Endothelial cell of umbilical vein (primary cell): ENCODE measurements at regions not wholly inside any gene's neighbourhood (a gene's known extent, or its start where the extent isn't known, plus 50 kb on each side); places are given as distances from the start of the nearest gene placed in this dataset.

Source experiments
- BruUV-seq: library from RNA; stranded (reverse); fragments of 400-500 nt; replicated peaks from 2 replicates; lab custom pipeline; 2021; lab: Mats Ljungman, UMichigan
- CTCF ChIA-PET: fragments of 300-600, 350-600 bp; sonication (Branson Sonifier 250); formaldehyde crosslinking; loops from one replicate; lab custom pipeline; 2021; ENCODE audit warnings: antibody characterized with exemption, inconsistent platforms; lab: Charles Lee
- POLR2A ChIA-PET: fragments of 300-600, 350-600 bp; sonication (Branson Sonifier 250); formaldehyde crosslinking; loops from one replicate; lab custom pipeline; 2021; ENCODE audit warnings: antibody characterized with exemption, inconsistent platforms; lab: Charles Lee
- DNase-seq: peaks from one replicate; pipeline ENCODE4 v3.0.0-alpha.2; 2011; ENCODE audit warnings: low read depth, low spot score
- FAIRE-seq: peaks from 2 replicates; lab custom pipeline; 2011; peaks lifted over from hg19 to GRCh38; lab: Jason Lieb, UNC
- H2AFZ ChIP-seq: 2 replicates; pipeline ENCODE4 v1.6.0; 2012; ENCODE audit warnings: low read depth, low read length, control low read depth, inconsistent platforms
- H3K27ac ChIP-seq: 2 replicates; pipeline ENCODE4 v1.5.1; 2011; ENCODE audit warnings: low read depth, mild to moderate bottlenecking, control low read depth, low read length, moderate library complexity; ENCODE audit not compliant: insufficient read depth
- H3K27me3 ChIP-seq, 2 experiments: 2 replicates each; pipeline versions ENCODE4 v1.6.0 to v1.6.1; 2011; ENCODE audit warnings: low read length in 2 of 2, mixed read lengths in 1 of 2; ENCODE audit not compliant: control insufficient read depth in 2 of 2, insufficient read depth in 2 of 2
- H3K36me3 ChIP-seq, 2 experiments: 2 replicates in 1 of 2; 3 replicates in 1 of 2; pipeline ENCODE4 v1.5.1; 2011; ENCODE audit warnings: low read length in 2 of 2, mild to moderate bottlenecking in 1 of 2, moderate library complexity in 1 of 2; ENCODE audit not compliant: control insufficient read depth in 2 of 2, insufficient read depth in 2 of 2; ENCODE audit errors: extremely low read depth in 1 of 2
- H3K4me1 ChIP-seq: 3 replicates; pipeline ENCODE4 v1.5.1; 2011; ENCODE audit warnings: mild to moderate bottlenecking, low read length; ENCODE audit not compliant: control insufficient read depth, insufficient read depth; ENCODE audit errors: extremely low read depth
- H3K4me2 ChIP-seq: 2 replicates; pipeline ENCODE4 v1.6.1; 2011; ENCODE audit warnings: low read length, control low read depth, mixed read lengths; ENCODE audit not compliant: insufficient read depth
- H3K4me3 ChIP-seq, 3 experiments: fragments of 200-600 bp in 1 of 3; sonication (generic), shearing (Covaris generic) in 1 of 3; replicated peaks in 1 of 3; 2 replicates each; pipeline ENCODE4 v1.5.1; 2011 to 2016; ENCODE audit warnings: control low read depth in 3 of 3, low read length in 3 of 3, mild to moderate bottlenecking in 2 of 3, inconsistent platforms in 1 of 3, low read depth in 1 of 3, moderate library complexity in 1 of 3; ENCODE audit not compliant: insufficient read depth in 1 of 3
- H3K79me2 ChIP-seq: 2 replicates; pipeline ENCODE4 v1.6.0; 2012; ENCODE audit warnings: low read length, inconsistent platforms; ENCODE audit not compliant: control insufficient read depth, insufficient read depth
- H3K9ac ChIP-seq: replicated peaks from 2 replicates; pipeline ENCODE3; 2011; ENCODE audit warnings: low read length, control low read depth; ENCODE audit not compliant: insufficient read depth; ENCODE audit errors: extremely low read depth
- H3K9me1 ChIP-seq: replicated peaks from 3 replicates; pipeline ENCODE4 v1.6.0; 2011; ENCODE audit warnings: mild to moderate bottlenecking, low read length; ENCODE audit not compliant: control insufficient read depth, insufficient read depth; ENCODE audit errors: extremely low read depth
- H3K9me3 ChIP-seq: replicated peaks from 2 replicates; pipeline ENCODE4 v1.5.1; 2012; ENCODE audit warnings: low read length, inconsistent platforms; ENCODE audit not compliant: control insufficient read depth, insufficient read depth
- H4K20me1 ChIP-seq: replicated peaks from 2 replicates; pipeline ENCODE3; 2011; ENCODE audit warnings: mild to moderate bottlenecking, low read length; ENCODE audit not compliant: control insufficient read depth, insufficient read depth; ENCODE audit errors: extremely low read depth
- CTCF ChIP-seq, 2 donors: IDR thresholded peaks; 1 replicate in 1 of 2; 2 replicates in 1 of 2; pipeline ENCODE4 v1.5.1; 2011; ENCODE audit warnings: low read length in 2 of 2, mild to moderate bottlenecking in 2 of 2, moderate library complexity in 2 of 2, control low read depth in 1 of 2, inconsistent platforms in 1 of 2, low read depth in 1 of 2; ENCODE audit not compliant: insufficient read depth in 1 of 2; ENCODE audit errors: extremely low read depth in 1 of 2
- EZH2 ChIP-seq: IDR thresholded peaks from 2 replicates; pipeline ENCODE4 v1.6.1; 2012; ENCODE audit warnings: borderline replicate concordance, low read depth, mild to moderate bottlenecking, moderate library complexity, low read length, inconsistent platforms; ENCODE audit not compliant: severe bottlenecking
- FOS ChIP-seq: IDR thresholded peaks from 2 replicates; pipeline ENCODE4 v1.6.1; 2011; ENCODE audit warnings: mild to moderate bottlenecking, low read length, moderate library complexity, borderline replicate concordance; ENCODE audit not compliant: insufficient read depth
- GATA2 ChIP-seq: IDR thresholded peaks from 2 replicates; pipeline ENCODE4 v1.7.0; 2011; ENCODE audit warnings: low read depth, mild to moderate bottlenecking, moderate library complexity, mixed read lengths, low read length; ENCODE audit not compliant: insufficient read length, insufficient read depth
- JUN ChIP-seq: IDR thresholded peaks from 2 replicates; pipeline ENCODE4 v1.6.1; 2011; ENCODE audit warnings: borderline replicate concordance, low read depth; ENCODE audit not compliant: insufficient read length, insufficient read depth
- MYC ChIP-seq: IDR thresholded peaks from one replicate; pipeline ENCODE4 v1.6.1; 2011; ENCODE audit warnings: mild to moderate bottlenecking, low read depth, low read length
- POLR2A ChIP-seq: IDR thresholded peaks from 2 replicates; pipeline ENCODE4 v1.6.1; 2012; ENCODE audit warnings: low read depth, mild to moderate bottlenecking, control low read depth, low read length
- POLR2AphosphoS5 ChIP-seq: IDR thresholded peaks from 2 replicates; pipeline ENCODE4 v1.6.1; 2012; ENCODE audit warnings: low read depth, mild to moderate bottlenecking, control low read depth, low read length, moderate library complexity; ENCODE audit not compliant: insufficient read depth
- dilution Hi-C: fragments of 300-500 bp; cut with MboI; formaldehyde crosslinking; loops from one replicate; pipeline ENCODE4 v1.15.0; 2019; ENCODE audit warnings: low sequenced_read_pairs; ENCODE audit not compliant: extremely low pct_ligation_motif_present
- intact Hi-C: fragments of 100-400 bp; cut with micrococcal nuclease; formaldehyde crosslinking; loops from one replicate; pipeline ENCODE4 v1.10.0; 2022
- TF ChIP-seq, protein P1 (sequence below): IDR thresholded peaks from 2 replicates; pipeline ENCODE4 v1.6.1; 2011; ENCODE audit not compliant: insufficient read depth, insufficient read length

GRCh38 chr10:109065821-109066220 is 857.5 kb downstream of the XPNPEP1 start:
- no peak overlapping the region for H3K9ac ChIP-seq
- H2AFZ ChIP-seq, result no peak overlapping the region
- no peak overlapping the region for H3K4me3 ChIP-seq
- dilution Hi-C loops (no loop called here), intact Hi-C loops (no loop called here)
- BruUV-seq, result no TSS peak
- TF ChIP-seq, protein P1, sequence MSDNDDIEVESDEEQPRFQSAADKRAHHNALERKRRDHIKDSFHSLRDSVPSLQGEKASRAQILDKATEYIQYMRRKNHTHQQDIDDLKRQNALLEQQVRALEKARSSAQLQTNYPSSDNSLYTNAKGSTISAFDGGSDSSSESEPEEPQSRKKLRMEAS, result no peak
- TF ChIP-seq EZH2 (no peak), POLR2A (no peak), JUN (no peak), MYC (no peak), FOS (no peak), POLR2AphosphoS5 (no peak), CTCF (IDR thresholded peaks at IDR 0.05; ENCODE audit: extremely low read depth in 1 of 2, insufficient read depth in 1 of 2, low read depth in 1 of 2, low read length in 2 of 2) (no peak), GATA2 (no peak)
- H3K79me2 ChIP-seq, result no peaks in the 10 kb centered on the region
- no peaks in the 10 kb centered on the region for H4K20me1 ChIP-seq
- no peak overlapping the region for H3K4me2 ChIP-seq
- CTCF ChIA-PET, result no interaction called here
- POLR2A ChIA-PET, result no interaction called here
- FAIRE-seq (no peak), DNase-seq (no peak)
- H3K27ac ChIP-seq, result no peak overlapping the region
- no peaks in the 10 kb centered on the region for H3K27me3 ChIP-seq
- H3K9me3 ChIP-seq, result peaks cover 7% of the 10 kb centered on the region
- H3K4me1 ChIP-seq, result no peaks in the 10 kb centered on the region
- no peaks in the 10 kb centered on the region for H3K36me3 ChIP-seq
- H3K9me1 ChIP-seq, result no peaks in the 10 kb centered on the region
